GM23338 (cell line): ENCODE measurements at regions not wholly inside any gene's neighbourhood (a gene's known extent, or its start where the extent isn't known, plus 50 kb on each side); places are given as distances from the start of the nearest gene placed in this dataset.

Experiments
- CREB1 ChIP-seq: fragments of 250-450 bp; sonication (Bioruptor Pico); IDR thresholded peaks from 2 replicates; pipeline ENCODE4 v1.5.0; 2020; ENCODE audit warnings: low read depth, mild to moderate bottlenecking, moderate library complexity
- EZH2 ChIP-seq: fragments of 200-600 bp; sonication (generic); IDR thresholded peaks from one replicate; pipeline ENCODE4 v1.8.0; 2017; ENCODE audit warnings: antibody characterized with exemption, mild to moderate bottlenecking, low read depth; ENCODE audit not compliant: unreplicated experiment
- EZH2phosphoT487 ChIP-seq: fragments of 200-600 bp; sonication (generic); IDR thresholded peaks from one replicate; pipeline ENCODE4 v1.8.1; 2018; ENCODE audit warnings: antibody characterized with exemption; ENCODE audit not compliant: unreplicated experiment
- JUNB ChIP-seq: IDR thresholded peaks from one replicate; pipeline ENCODE4 v1.6.1; 2016; ENCODE audit warnings: antibody characterized with exemption; ENCODE audit not compliant: unreplicated experiment
- POLR2AphosphoS5 ChIP-seq: IDR thresholded peaks from 2 replicates; pipeline ENCODE4 v1.6.1; 2016; ENCODE audit warnings: antibody characterized with exemption, low read depth
- STAT1 ChIP-seq: IDR thresholded peaks from one replicate; pipeline ENCODE4 v1.6.1; 2016; ENCODE audit warnings: antibody characterized with exemption; ENCODE audit not compliant: unreplicated experiment
- ZNF114 ChIP-seq: fragments of 250-450 bp; sonication (Bioruptor Pico); IDR thresholded peaks from 2 replicates; pipeline ENCODE4 v1.5.0; 2020; ENCODE audit warnings: mild to moderate bottlenecking, moderate library complexity
- ZNF331 ChIP-seq: fragments of 250-450 bp; sonication (Bioruptor Pico); IDR thresholded peaks from 2 replicates; pipeline ENCODE4 v1.5.0; 2020; ENCODE audit warnings: low read depth, mild to moderate bottlenecking, moderate library complexity
- TF ChIP-seq, protein P1 (sequence below), 2 experiments: fragments of 200-600 bp in 1 of 2; sonication (generic) in 1 of 2; conservative IDR thresholded peaks; 2 replicates each; pipeline versions ENCODE4 v1.5.1 to v1.6.1; 2016 to 2017; ENCODE audit warnings: antibody characterized with exemption in 2 of 2, low read depth in 2 of 2, mild to moderate bottlenecking in 2 of 2, moderate library complexity in 1 of 2
- TF ChIP-seq, protein P2 (sequence below): IDR thresholded peaks from one replicate; pipeline ENCODE4 v1.6.1; 2018; ENCODE audit warnings: antibody characterized with exemption; ENCODE audit not compliant: unreplicated experiment
- TF ChIP-seq, protein P3 (sequence below): fragments of 250-450 bp; sonication (Bioruptor Pico); IDR thresholded peaks from 2 replicates; pipeline ENCODE4 v1.5.0; 2020; ENCODE audit warnings: mild to moderate bottlenecking, moderate library complexity

DNA sequence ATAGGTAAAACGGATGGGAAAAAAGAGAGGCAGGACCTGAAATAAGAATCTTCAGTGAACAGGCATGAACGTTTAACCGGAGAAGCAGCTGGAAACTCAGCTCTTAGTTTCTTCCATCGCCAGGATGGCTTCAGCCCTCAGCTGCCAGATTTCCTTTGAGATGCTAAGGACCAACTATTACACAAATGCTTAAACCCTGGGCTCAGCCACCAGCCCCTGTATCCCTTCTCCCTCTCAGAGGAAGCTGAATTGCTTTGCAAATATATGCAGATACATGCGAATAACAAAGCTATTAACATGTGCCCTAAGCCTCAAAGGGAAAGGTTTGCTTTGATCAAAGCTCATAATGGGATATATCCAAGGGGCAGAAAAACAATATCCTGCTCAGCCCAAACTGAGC is 515.1 kb downstream of the OMA1 start:
- TF ChIP-seq, protein P1, sequence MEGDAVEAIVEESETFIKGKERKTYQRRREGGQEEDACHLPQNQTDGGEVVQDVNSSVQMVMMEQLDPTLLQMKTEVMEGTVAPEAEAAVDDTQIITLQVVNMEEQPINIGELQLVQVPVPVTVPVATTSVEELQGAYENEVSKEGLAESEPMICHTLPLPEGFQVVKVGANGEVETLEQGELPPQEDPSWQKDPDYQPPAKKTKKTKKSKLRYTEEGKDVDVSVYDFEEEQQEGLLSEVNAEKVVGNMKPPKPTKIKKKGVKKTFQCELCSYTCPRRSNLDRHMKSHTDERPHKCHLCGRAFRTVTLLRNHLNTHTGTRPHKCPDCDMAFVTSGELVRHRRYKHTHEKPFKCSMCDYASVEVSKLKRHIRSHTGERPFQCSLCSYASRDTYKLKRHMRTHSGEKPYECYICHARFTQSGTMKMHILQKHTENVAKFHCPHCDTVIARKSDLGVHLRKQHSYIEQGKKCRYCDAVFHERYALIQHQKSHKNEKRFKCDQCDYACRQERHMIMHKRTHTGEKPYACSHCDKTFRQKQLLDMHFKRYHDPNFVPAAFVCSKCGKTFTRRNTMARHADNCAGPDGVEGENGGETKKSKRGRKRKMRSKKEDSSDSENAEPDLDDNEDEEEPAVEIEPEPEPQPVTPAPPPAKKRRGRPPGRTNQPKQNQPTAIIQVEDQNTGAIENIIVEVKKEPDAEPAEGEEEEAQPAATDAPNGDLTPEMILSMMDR (conservative IDR thresholded peaks at IDR 0.05; ENCODE audit: low read depth in 2 of 2), result no peak
- no peak for TF ChIP-seq EZH2
- TF ChIP-seq, protein P2, sequence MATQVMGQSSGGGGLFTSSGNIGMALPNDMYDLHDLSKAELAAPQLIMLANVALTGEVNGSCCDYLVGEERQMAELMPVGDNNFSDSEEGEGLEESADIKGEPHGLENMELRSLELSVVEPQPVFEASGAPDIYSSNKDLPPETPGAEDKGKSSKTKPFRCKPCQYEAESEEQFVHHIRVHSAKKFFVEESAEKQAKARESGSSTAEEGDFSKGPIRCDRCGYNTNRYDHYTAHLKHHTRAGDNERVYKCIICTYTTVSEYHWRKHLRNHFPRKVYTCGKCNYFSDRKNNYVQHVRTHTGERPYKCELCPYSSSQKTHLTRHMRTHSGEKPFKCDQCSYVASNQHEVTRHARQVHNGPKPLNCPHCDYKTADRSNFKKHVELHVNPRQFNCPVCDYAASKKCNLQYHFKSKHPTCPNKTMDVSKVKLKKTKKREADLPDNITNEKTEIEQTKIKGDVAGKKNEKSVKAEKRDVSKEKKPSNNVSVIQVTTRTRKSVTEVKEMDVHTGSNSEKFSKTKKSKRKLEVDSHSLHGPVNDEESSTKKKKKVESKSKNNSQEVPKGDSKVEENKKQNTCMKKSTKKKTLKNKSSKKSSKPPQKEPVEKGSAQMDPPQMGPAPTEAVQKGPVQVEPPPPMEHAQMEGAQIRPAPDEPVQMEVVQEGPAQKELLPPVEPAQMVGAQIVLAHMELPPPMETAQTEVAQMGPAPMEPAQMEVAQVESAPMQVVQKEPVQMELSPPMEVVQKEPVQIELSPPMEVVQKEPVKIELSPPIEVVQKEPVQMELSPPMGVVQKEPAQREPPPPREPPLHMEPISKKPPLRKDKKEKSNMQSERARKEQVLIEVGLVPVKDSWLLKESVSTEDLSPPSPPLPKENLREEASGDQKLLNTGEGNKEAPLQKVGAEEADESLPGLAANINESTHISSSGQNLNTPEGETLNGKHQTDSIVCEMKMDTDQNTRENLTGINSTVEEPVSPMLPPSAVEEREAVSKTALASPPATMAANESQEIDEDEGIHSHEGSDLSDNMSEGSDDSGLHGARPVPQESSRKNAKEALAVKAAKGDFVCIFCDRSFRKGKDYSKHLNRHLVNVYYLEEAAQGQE, result no peak
- TF ChIP-seq POLR2AphosphoS5, result no peak
- TF ChIP-seq EZH2phosphoT487, result no peak
- TF ChIP-seq STAT1, result no peak
- TF ChIP-seq ZNF114 (CRISPR knock-in tag), result no peak
- no peak for TF ChIP-seq ZNF331
- no peak for TF ChIP-seq JUNB
- 0 out of 2 replicates have a peak, but pooled peaks have one; percentile 16 for TF ChIP-seq CREB1
- TF ChIP-seq, protein P3, sequence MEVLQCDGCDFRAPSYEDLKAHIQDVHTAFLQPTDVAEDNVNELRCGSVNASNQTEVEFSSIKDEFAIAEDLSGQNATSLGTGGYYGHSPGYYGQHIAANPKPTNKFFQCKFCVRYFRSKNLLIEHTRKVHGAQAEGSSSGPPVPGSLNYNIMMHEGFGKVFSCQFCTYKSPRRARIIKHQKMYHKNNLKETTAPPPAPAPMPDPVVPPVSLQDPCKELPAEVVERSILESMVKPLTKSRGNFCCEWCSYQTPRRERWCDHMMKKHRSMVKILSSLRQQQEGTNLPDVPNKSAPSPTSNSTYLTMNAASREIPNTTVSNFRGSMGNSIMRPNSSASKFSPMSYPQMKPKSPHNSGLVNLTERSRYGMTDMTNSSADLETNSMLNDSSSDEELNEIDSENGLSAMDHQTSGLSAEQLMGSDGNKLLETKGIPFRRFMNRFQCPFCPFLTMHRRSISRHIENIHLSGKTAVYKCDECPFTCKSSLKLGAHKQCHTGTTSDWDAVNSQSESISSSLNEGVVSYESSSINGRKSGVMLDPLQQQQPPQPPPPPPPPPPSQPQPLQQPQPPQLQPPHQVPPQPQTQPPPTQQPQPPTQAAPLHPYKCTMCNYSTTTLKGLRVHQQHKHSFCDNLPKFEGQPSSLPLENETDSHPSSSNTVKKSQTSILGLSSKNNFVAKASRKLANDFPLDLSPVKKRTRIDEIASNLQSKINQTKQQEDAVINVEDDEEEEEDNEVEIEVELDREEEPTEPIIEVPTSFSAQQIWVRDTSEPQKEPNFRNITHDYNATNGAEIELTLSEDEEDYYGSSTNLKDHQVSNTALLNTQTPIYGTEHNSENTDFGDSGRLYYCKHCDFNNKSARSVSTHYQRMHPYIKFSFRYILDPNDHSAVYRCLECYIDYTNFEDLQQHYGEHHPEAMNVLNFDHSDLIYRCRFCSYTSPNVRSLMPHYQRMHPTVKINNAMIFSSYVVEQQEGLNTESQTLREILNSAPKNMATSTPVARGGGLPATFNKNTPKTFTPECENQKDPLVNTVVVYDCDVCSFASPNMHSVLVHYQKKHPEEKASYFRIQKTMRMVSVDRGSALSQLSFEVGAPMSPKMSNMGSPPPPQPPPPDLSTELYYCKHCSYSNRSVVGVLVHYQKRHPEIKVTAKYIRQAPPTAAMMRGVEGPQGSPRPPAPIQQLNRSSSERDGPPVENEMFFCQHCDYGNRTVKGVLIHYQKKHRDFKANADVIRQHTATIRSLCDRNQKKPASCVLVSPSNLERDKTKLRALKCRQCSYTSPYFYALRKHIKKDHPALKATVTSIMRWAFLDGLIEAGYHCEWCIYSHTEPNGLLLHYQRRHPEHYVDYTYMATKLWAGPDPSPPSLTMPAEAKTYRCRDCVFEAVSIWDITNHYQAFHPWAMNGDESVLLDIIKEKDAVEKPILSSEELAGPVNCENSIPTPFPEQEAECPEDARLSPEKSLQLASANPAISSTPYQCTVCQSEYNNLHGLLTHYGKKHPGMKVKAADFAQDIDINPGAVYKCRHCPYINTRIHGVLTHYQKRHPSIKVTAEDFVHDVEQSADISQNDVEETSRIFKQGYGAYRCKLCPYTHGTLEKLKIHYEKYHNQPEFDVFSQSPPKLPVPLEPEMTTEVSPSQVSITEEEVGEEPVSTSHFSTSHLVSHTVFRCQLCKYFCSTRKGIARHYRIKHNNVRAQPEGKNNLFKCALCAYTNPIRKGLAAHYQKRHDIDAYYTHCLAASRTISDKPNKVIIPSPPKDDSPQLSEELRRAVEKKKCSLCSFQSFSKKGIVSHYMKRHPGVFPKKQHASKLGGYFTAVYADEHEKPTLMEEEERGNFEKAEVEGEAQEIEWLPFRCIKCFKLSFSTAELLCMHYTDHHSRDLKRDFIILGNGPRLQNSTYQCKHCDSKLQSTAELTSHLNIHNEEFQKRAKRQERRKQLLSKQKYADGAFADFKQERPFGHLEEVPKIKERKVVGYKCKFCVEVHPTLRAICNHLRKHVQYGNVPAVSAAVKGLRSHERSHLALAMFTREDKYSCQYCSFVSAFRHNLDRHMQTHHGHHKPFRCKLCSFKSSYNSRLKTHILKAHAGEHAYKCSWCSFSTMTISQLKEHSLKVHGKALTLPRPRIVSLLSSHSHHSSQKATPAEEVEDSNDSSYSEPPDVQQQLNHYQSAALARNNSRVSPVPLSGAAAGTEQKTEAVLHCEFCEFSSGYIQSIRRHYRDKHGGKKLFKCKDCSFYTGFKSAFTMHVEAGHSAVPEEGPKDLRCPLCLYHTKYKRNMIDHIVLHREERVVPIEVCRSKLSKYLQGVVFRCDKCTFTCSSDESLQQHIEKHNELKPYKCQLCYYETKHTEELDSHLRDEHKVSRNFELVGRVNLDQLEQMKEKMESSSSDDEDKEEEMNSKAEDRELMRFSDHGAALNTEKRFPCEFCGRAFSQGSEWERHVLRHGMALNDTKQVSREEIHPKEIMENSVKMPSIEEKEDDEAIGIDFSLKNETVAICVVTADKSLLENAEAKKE (CRISPR knock-in tag), result peak; percentile 93
